H9 (cell line): ENCODE measurements at regions not wholly inside any gene's neighbourhood (a gene's known extent, or its start where the extent isn't known, plus 50 kb on each side); places are given as distances from the start of the nearest gene placed in this dataset.

ENCODE experiments used
- DNase-seq: peaks from one replicate; pipeline ENCODE4 v3.0.0-alpha.2; 2017
- H2AFZ ChIP-seq: one replicate; pipeline ENCODE4 v1.6.1; 2013; ENCODE audit warnings: mild to moderate bottlenecking, low read length, control low read depth, moderate library complexity
- H2AK5ac ChIP-seq: 2 replicates; pipeline ENCODE4 v1.6.1; 2013; ENCODE audit warnings: low read length, control low read depth, mixed read lengths; ENCODE audit not compliant: insufficient read length
- H2BK120ac ChIP-seq: one replicate; pipeline ENCODE4 v1.6.1; 2013; ENCODE audit warnings: low read depth, mild to moderate bottlenecking, low read length, control low read depth, inconsistent platforms; ENCODE audit not compliant: poor library complexity, severe bottlenecking
- H2BK12ac ChIP-seq: 2 replicates; pipeline ENCODE4 v1.6.1; 2013; ENCODE audit warnings: low read length, control low read depth, mixed read lengths, low read depth; ENCODE audit not compliant: insufficient read length
- H2BK15ac ChIP-seq: 2 replicates; pipeline ENCODE4 v1.6.1; 2013; ENCODE audit warnings: low read depth, low read length, control low read depth
- H2BK20ac ChIP-seq: one replicate; pipeline ENCODE4 v1.6.1; 2013; ENCODE audit warnings: low read depth, mild to moderate bottlenecking, low read length, control low read depth, inconsistent platforms; ENCODE audit not compliant: poor library complexity, severe bottlenecking
- H2BK5ac ChIP-seq: 2 replicates; pipeline ENCODE4 v1.6.1; 2013; ENCODE audit warnings: low read length, control low read depth, mixed read lengths; ENCODE audit not compliant: insufficient read length
- H3K14ac ChIP-seq: 2 replicates; pipeline ENCODE4 v1.6.1; 2013; ENCODE audit warnings: low read length, control low read depth; ENCODE audit not compliant: insufficient read depth
- H3K18ac ChIP-seq: 2 replicates; pipeline ENCODE4 v1.6.1; 2013; ENCODE audit warnings: low read depth, mild to moderate bottlenecking, mixed read lengths, low read length, control low read depth; ENCODE audit not compliant: insufficient read length
- H3K23ac ChIP-seq: 2 replicates; pipeline ENCODE4 v1.6.1; 2013; ENCODE audit warnings: low read length, control low read depth, mixed read lengths, low read depth; ENCODE audit not compliant: insufficient read length
- H3K23me2 ChIP-seq: 2 replicates; pipeline ENCODE4 v1.6.1; 2013; ENCODE audit warnings: low read depth, mild to moderate bottlenecking, mixed read lengths, low read length, control low read depth; ENCODE audit not compliant: insufficient read length, poor library complexity, severe bottlenecking
- H3K27ac ChIP-seq: 2 replicates; pipeline ENCODE4 v1.5.1; 2013; ENCODE audit warnings: low read length, control low read depth, mixed read lengths, low read depth; ENCODE audit not compliant: insufficient read length
- H3K27me3 ChIP-seq: 2 replicates; pipeline ENCODE4 v1.6.1; 2013; ENCODE audit warnings: low read length, control low read depth, inconsistent platforms; ENCODE audit not compliant: insufficient read depth
- H3K4ac ChIP-seq: 2 replicates; pipeline ENCODE4 v1.6.1; 2013; ENCODE audit warnings: low read depth, mild to moderate bottlenecking, control low read depth, inconsistent platforms, low read length, moderate library complexity
- H3K4me1 ChIP-seq: 2 replicates; pipeline ENCODE4 v1.6.1; 2013; ENCODE audit warnings: low read length, control low read depth, inconsistent platforms; ENCODE audit not compliant: insufficient read depth
- H3K4me2 ChIP-seq: 2 replicates; pipeline ENCODE4 v1.6.1; 2013; ENCODE audit warnings: low read length, control low read depth, mixed read lengths; ENCODE audit not compliant: insufficient read length, insufficient read depth
- H3K56ac ChIP-seq: 2 replicates; pipeline ENCODE4 v1.6.1; 2013; ENCODE audit warnings: low read depth, mild to moderate bottlenecking, mixed read lengths, low read length, control low read depth; ENCODE audit not compliant: insufficient read length
- H3K79me1 ChIP-seq: 2 replicates; pipeline ENCODE4 v1.6.1; 2013; ENCODE audit warnings: low read depth, mild to moderate bottlenecking, moderate library complexity, low read length, control low read depth, inconsistent platforms; ENCODE audit not compliant: insufficient read depth, poor library complexity, severe bottlenecking
- H3K79me2 ChIP-seq: 2 replicates; pipeline ENCODE4 v1.6.1; 2013; ENCODE audit warnings: low read length, control low read depth, inconsistent platforms; ENCODE audit not compliant: insufficient read depth
- H3K9ac ChIP-seq: 2 replicates; pipeline ENCODE4 v1.6.1; 2013; ENCODE audit warnings: low read length, control low read depth, mixed read lengths; ENCODE audit not compliant: insufficient read length; ENCODE audit errors: extremely low read depth
- H3K9me3 ChIP-seq: one replicate; pipeline ENCODE4 v1.6.1; 2013; ENCODE audit warnings: low read depth, low read length, inconsistent platforms; ENCODE audit not compliant: control insufficient read depth
- H3T11ph ChIP-seq: one replicate; pipeline ENCODE4 v1.6.1; 2013; ENCODE audit warnings: mild to moderate bottlenecking, low read length, control low read depth, inconsistent platforms
- H4K20me1 ChIP-seq: one replicate; pipeline ENCODE4 v1.6.1; 2013; ENCODE audit not compliant: control insufficient read depth, insufficient read length, insufficient read depth
- H4K5ac ChIP-seq: 2 replicates; pipeline ENCODE4 v1.6.1; 2013; ENCODE audit warnings: low read depth, mild to moderate bottlenecking, mixed read lengths, low read length, control low read depth; ENCODE audit not compliant: insufficient read length
- H4K8ac ChIP-seq: replicated peaks from 2 replicates; pipeline ENCODE4 v1.6.1; 2013; ENCODE audit warnings: low read length, control low read depth, mixed read lengths, low read depth; ENCODE audit not compliant: insufficient read length
- H4K91ac ChIP-seq: 2 replicates; pipeline ENCODE4 v1.6.1; 2013; ENCODE audit warnings: low read depth, mild to moderate bottlenecking, moderate library complexity, mixed read lengths, low read length, control low read depth; ENCODE audit not compliant: insufficient read length
- H3K27ac Mint-ChIP-seq, 3 experiments: 2 replicates in 2 of 3; 3 replicates in 1 of 3; pipeline ENCODE4 v1.8.0; 2020 to 2021; ENCODE audit warnings: mixed read lengths in 3 of 3, mild to moderate bottlenecking in 1 of 3, moderate library complexity in 1 of 3
- H3K27me3 Mint-ChIP-seq: 2 replicates; pipeline ENCODE4 v1.8.0; 2021; ENCODE audit warnings: low read depth, mild to moderate bottlenecking, moderate library complexity, mixed read lengths
- H3K36me3 Mint-ChIP-seq, 3 experiments: 2 replicates in 2 of 3; 3 replicates in 1 of 3; pipeline ENCODE4 v1.8.0; 2020 to 2021; ENCODE audit warnings: low read depth in 3 of 3, mixed read lengths in 3 of 3; ENCODE audit not compliant: insufficient read depth in 1 of 3
- H3K4me1 Mint-ChIP-seq, 2 experiments: 2 replicates each; pipeline ENCODE4 v1.8.0; 2020; ENCODE audit warnings: mixed read lengths in 2 of 2
- H3K4me3 Mint-ChIP-seq, 2 experiments: 2 replicates in 1 of 2; 3 replicates in 1 of 2; pipeline ENCODE4 v1.8.0; 2020 to 2021; ENCODE audit warnings: mild to moderate bottlenecking in 2 of 2, mixed read lengths in 2 of 2, moderate library complexity in 1 of 2
- H3K9me3 Mint-ChIP-seq, 2 experiments: 2 replicates in 1 of 2; 3 replicates in 1 of 2; pipeline ENCODE4 v1.8.0; 2020; ENCODE audit warnings: mild to moderate bottlenecking in 2 of 2, mixed read lengths in 2 of 2, moderate library complexity in 1 of 2
- CTCF ChIP-seq: fragments of 200-600 bp; sonication (generic); conservative IDR thresholded peaks from 3 replicates; pipeline ENCODE4 v1.8.0; 2021; ENCODE audit warnings: antibody characterized with exemption, mild to moderate bottlenecking
- WGBS: extraction: QIAGEN DNeasy Blood & Tissue Kit; methylation state at CpG from one replicate; pipeline ENCODE4 v1.1.7; 2013; ENCODE audit warnings: missing lambda C conversion rate, low lambda C conversion rate, mixed read lengths; ENCODE audit not compliant: insufficient read length; ENCODE audit errors: extremely low coverage; 5-methylcytosine and 5-hydroxymethylcytosine counted together

DNA sequence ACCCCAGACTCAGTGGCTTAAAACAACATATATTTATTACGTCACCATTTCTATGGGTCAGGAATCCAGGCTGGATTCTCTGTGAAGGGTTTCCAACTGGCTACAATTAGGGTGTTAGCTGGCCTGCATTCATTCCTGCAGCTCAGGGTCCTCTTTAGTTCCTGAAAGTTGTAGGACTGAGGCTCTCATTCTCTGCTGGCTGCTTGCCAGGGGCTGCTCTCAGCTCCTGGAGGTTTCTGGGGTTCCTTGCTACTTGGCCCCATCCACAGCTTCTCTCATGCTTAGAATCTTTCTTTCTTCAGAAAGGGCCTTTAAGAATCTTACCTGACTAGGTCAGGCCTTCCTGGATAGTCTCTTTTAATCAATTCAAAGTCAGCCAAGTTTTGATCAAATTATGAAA is 424.6 kb downstream of the GADD45G start:
- Histone ChIP-seq H2BK12ac (no peak overlapping the region), H3K4me1 (peaks cover 19% of the 10 kb centered on the region), H3K23ac (no peak overlapping the region), H4K8ac (no peak overlapping the region), H4K91ac (no peak overlapping the region), H3K18ac (no peak overlapping the region), H3K4ac (no peak overlapping the region), H2BK5ac (no peak overlapping the region), H3K27me3 (no peaks in the 10 kb centered on the region), H3K14ac (no peak overlapping the region), H2AK5ac (no peak overlapping the region), H2AFZ (no peak overlapping the region), H3K23me2 (no peaks in the 10 kb centered on the region), H3K9ac (no peak overlapping the region), H2BK15ac (no peak overlapping the region), H2BK120ac (no peak overlapping the region), H3K4me2 (no peak overlapping the region), H3K79me1 (no peaks in the 10 kb centered on the region), H2BK20ac (no peak overlapping the region), H3T11ph (no peak overlapping the region), H4K5ac (no peak overlapping the region), H3K79me2 (no peaks in the 10 kb centered on the region), H3K56ac (no peak overlapping the region), H3K9me3 (no peaks in the 10 kb centered on the region), H4K20me1 (no peaks in the 10 kb centered on the region), H3K27ac (no peak overlapping the region)
- no peak for TF ChIP-seq CTCF
- Mint-ChIP-seq H3K4me1 (peaks cover 43 to 55% of the 10 kb centered on the region in 2 experiments), H3K4me3 (no peak overlapping the region), H3K27me3 (peaks cover 2% of the 10 kb centered on the region), H3K36me3 (no peaks in the 10 kb centered on the region; a peak in 1 of 7 replicates), H3K9me3 (no peaks in the 10 kb centered on the region), H3K27ac (peak overlapping the region in 1 of 3 experiments; percentile 84; a peak in 1 of 7 replicates)
- no CpG with 5 or more reads among the region's 1 CpG for WGBS
- DNase-seq: no peak
